WTC11 (cell line): ENCODE measurements at regions not wholly inside any gene's neighbourhood (a gene's known extent, or its start where the extent isn't known, plus 50 kb on each side); places are given as distances from the start of the nearest gene placed in this dataset.

ENCODE experiments used
- ATAC-seq: fragments of 200-7000 bp; cut with Tn5 transposase; 2 replicates; pipeline ENCODE4 v1.10.0; 2021; ENCODE audit warnings: mild to moderate bottlenecking, moderate library complexity
- CTCF ChIA-PET: fragments of 300-600 bp; sonication (Branson Sonifier 250); formaldehyde crosslinking; loops from one replicate; lab custom pipeline; 2021; ENCODE audit warnings: antibody characterized with exemption; lab: Charles Lee
- POLR2A ChIA-PET: fragments of 350-600 bp; sonication (Branson Sonifier 250); formaldehyde crosslinking; loops from one replicate; lab custom pipeline; 2021; ENCODE audit warnings: antibody characterized with exemption; lab: Charles Lee
- DNase-seq: peaks from one replicate; pipeline ENCODE4 v3.0.0; 2021; ENCODE audit warnings: low spot score
- H3K27ac Mint-ChIP-seq: 2 replicates; pipeline ENCODE4 v1.8.0; 2021; ENCODE audit warnings: mixed read lengths
- H3K27me3 Mint-ChIP-seq: 2 replicates; pipeline ENCODE4 v1.8.0; 2021; ENCODE audit warnings: low read depth, mild to moderate bottlenecking, moderate library complexity, mixed read lengths
- H3K36me3 Mint-ChIP-seq: 2 replicates; pipeline ENCODE4 v1.8.0; 2021; ENCODE audit warnings: mixed read lengths
- H3K4me1 Mint-ChIP-seq: 2 replicates; pipeline ENCODE4 v1.8.0; 2022; ENCODE audit warnings: mixed read lengths
- H3K4me3 Mint-ChIP-seq: 2 replicates; pipeline ENCODE4 v1.8.0; 2021; ENCODE audit warnings: mild to moderate bottlenecking, moderate library complexity, mixed read lengths
- H3K9me3 Mint-ChIP-seq: 2 replicates; pipeline ENCODE4 v1.8.0; 2021; ENCODE audit warnings: mixed read lengths
- AR ChIP-seq: fragments of 250-450 bp; sonication (Bioruptor Pico); IDR thresholded peaks from 2 replicates; pipeline ENCODE4 v1.9.0; 2021; ENCODE audit warnings: mild to moderate bottlenecking
- CREB1 ChIP-seq: sonication (generic); formaldehyde crosslinking; IDR thresholded peaks from 2 replicates; pipeline ENCODE4 v1.8.0; 2023; ENCODE audit warnings: mild to moderate bottlenecking, missing genetic modification reagents
- EMX1 ChIP-seq: fragments of 250-450 bp; sonication (Bioruptor Pico); IDR thresholded peaks from 2 replicates; pipeline ENCODE4 v1.8.0; 2021; ENCODE audit warnings: mild to moderate bottlenecking
- JAZF1 ChIP-seq: fragments of 250-450 bp; sonication (Bioruptor Pico); IDR thresholded peaks from 2 replicates; pipeline ENCODE4 v1.9.0; 2021; ENCODE audit warnings: moderate library complexity, mild to moderate bottlenecking, inconsistent platforms
- PRDM15 ChIP-seq: sonication (generic); formaldehyde crosslinking; IDR thresholded peaks from 2 replicates; pipeline ENCODE4 v1.8.0; 2022; ENCODE audit warnings: missing genetic modification reagents
- PRRX2 ChIP-seq: fragments of 250-450 bp; sonication (Bioruptor Pico); IDR thresholded peaks from 2 replicates; pipeline ENCODE4 v1.8.0; 2021; ENCODE audit warnings: mild to moderate bottlenecking
- RORB ChIP-seq: fragments of 250-450 bp; sonication (Bioruptor Pico); IDR thresholded peaks from 2 replicates; pipeline ENCODE4 v1.9.0; 2021; ENCODE audit warnings: mild to moderate bottlenecking
- ZNF121 ChIP-seq: sonication (generic); formaldehyde crosslinking; IDR thresholded peaks from 2 replicates; pipeline ENCODE4 v1.8.0; 2023; ENCODE audit warnings: missing genetic modification reagents
- ZNF138 ChIP-seq: sonication (generic); formaldehyde crosslinking; conservative IDR thresholded peaks from 2 replicates; pipeline ENCODE4 v1.8.1; 2022; ENCODE audit warnings: mild to moderate bottlenecking, moderate library complexity, missing genetic modification reagents
- ZNF219 ChIP-seq: sonication (generic); formaldehyde crosslinking; IDR thresholded peaks from 2 replicates; pipeline ENCODE4 v1.8.0; 2023; ENCODE audit warnings: missing genetic modification reagents, mild to moderate bottlenecking, borderline replicate concordance
- ZNF281 ChIP-seq: sonication (generic); formaldehyde crosslinking; IDR thresholded peaks from 2 replicates; pipeline ENCODE4 v1.8.0; 2023; ENCODE audit warnings: mild to moderate bottlenecking, missing genetic modification reagents
- ZNF425 ChIP-seq: fragments of 250-450 bp; sonication (Bioruptor Pico); conservative IDR thresholded peaks from 2 replicates; pipeline ENCODE4 v1.9.0; 2021; ENCODE audit warnings: mild to moderate bottlenecking

GRCh38 chr9:82180711-82181110 is 192.1 kb downstream of the SPATA31D1 start (continued):
- no peak for TF ChIP-seq PRRX2 (CRISPR knock-in tag)

- H3K27ac Mint-ChIP-seq: no peak overlapping the region
Measured at GRCh38 chr9:82183181-82183860, 194.7 kb downstream of the SPATA31D1 start.

More at GRCh38 chr9:82183181-82183860, 194.7 kb downstream of the SPATA31D1 start:
- H3K9me3 Mint-ChIP-seq: no peaks in the 10 kb centered on the region
- ATAC-seq (no peak), DNase-seq (no peak)
- no peak overlapping the region for H3K4me3 Mint-ChIP-seq
- H3K36me3 Mint-ChIP-seq: no peaks in the 10 kb centered on the region
- CTCF ChIA-PET: no interaction called here
- peaks cover 23% of the 10 kb centered on the region for H3K4me1 Mint-ChIP-seq
- no peaks in the 10 kb centered on the region; the same call in 1 of the 2 replicates for H3K27me3 Mint-ChIP-seq
- POLR2A ChIA-PET: no interaction called here
- TF ChIP-seq JAZF1 (no peak), RORB (CRISPR knock-in tag) (no peak), ZNF138 (CRISPR knock-in tag) (no peak), AR (no peak), EMX1 (no peak), ZNF425 (CRISPR knock-in tag) (no peak), ZNF219 (CRISPR knock-in tag) (no peak), ZNF121 (no peak), PRRX2 (CRISPR knock-in tag) (no peak), PRDM15 (CRISPR knock-in tag) (no peak), CREB1 (CRISPR knock-in tag) (no peak), ZNF281 (CRISPR knock-in tag) (no peak)
